ENCODE measurements at regions not wholly inside any gene's neighbourhood (a gene's known extent, or its start where the extent isn't known, plus 50 kb on each side); places are given as distances from the start of the nearest gene placed in this dataset.
A peak's percentile ranks its signal among the peaks of the same experiment; 100 is the strongest.

DNA sequence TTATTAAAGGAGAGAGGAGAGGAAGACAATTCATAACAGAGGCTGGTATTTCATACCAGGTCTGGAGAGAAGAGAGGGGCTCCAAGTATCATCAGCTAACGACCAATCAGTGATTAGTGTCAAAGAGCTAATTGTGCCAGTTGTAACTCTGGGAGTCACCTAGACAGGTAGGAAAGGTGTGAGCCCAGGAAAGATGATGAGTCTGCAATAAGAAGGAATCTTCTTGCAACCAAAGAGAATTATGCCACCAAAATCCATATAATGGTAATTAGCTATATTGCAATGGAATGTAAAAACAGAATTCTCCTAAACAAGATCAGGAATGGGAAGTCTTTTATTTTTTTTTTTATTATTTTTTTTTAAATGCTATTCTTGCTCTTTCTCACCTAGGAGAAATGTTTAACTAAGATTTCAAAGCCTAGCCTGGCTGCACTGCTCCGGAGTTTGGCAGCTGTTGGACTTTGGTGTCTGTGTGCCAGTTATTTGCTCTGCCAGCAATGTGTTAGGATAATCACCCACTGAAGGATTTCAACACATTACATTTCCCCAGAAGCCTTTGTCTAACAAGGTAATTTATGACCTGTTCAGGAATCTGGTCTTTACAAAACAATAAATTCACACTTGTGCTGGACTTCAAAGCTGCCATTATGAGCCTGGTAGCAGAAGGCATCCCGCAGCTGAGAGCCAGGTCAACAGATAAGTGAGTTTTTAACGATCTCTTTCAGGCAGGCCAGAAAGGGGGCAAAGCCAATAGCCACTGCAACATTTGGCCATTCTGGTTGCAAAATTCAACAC lies 89.4 kb downstream of the FOXB1 start:
- DNase-seq (ENCODE audit: low spot score): no peak

DNA sequence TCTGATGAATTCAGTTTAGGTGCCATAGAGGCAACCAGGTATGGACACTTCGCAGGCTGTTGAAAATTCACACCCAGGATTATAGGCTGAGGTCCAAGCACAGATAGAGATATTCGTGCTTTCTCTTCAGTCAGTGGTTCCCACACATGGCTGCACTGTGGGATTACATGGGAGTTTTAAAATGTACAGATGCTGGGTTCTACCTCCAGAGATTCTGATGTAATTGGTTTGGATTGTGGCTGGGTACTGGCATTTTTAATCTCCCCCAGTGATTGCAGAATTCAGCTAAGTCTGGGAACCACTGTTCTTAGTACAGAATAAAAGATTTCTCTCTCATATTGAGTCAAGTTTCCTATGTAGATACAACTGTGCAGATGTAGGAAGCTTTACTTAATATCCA lies 91.6 kb downstream of the FOXB1 start:
- no peak for DNase-seq (ENCODE audit: low spot score)

DNA sequence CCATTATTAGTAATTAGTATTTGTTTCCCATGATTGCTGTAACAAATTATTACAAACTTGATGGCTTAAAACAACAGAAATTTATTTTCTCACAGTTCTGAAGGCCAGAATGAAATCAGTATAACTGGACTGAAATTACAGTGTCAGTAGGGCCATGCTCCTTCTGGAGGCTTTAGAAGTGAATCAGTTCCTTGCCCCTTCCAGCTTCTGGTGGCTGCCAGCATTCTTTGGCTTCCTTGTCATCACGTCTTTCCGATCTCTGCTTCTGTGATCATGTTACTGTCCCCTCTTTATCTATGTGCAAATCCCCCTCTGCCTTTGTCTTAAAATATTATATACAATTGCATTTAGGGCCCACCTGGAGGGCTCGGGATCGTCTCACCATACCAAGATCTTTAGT lies 92.0 kb downstream of the FOXB1 start:
- no peak for DNase-seq (ENCODE audit: low spot score)

DNA sequence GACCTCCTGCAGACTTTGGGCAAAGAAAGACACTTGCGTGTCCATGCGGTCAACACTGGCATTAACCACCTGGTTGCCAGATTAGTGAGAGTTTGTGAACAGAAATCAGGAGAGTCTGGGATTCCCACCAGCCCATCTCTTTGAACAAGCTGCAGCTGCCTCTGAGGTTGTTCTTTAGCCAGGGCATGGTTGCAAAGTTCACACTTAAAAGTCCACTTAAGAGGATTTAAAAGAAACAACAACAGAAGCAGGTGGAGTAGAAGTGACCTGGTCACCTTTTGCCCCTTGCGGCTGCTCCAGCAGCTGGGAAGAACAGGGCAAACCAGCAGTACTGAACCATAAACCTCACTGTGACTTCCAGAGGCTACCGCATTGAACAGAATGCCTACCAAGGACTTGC lies 97.3 kb downstream of the FOXB1 start:
- no peak for DNase-seq (ENCODE audit: low spot score)

DNA sequence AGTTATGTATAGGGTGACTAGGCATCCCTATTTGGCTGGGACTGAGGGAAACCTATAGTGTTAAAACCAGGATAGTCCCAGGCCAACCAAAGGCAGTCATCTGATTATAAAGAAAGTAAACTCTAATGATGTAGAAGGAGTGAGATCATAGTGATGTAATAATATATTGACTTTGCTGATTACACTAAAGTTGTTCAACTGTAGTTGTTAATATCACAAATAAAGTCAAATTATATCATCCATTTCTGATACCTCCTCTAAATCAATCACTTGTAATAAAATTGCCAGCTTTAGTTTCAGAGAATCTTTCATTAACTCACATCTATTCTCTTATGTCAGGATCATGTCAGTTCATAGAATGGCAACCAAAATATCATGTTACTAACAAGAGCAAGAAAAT lies 98.6 kb downstream of the FOXB1 start:
- DNase-seq (ENCODE audit: low spot score): no peak

DNA sequence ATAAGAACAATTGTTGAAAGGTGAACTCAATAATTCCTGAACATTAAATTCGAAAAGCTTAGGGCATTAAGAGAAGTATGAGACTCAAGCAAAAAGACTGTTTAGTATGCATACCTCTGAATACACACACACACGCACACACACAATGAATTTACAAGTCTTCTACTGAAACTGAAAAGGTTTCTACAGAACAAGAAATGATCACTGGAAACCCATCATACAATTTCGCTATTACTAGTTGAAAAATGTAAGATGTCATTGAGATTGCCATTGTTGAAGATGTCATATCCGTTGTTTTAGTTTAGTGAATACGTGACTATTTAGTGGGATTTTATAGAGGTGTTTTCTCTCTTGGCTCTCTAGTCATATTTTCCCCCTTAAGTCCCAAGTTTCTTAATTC lies 106.8 kb downstream of the FOXB1 start:
- DNase-seq (ENCODE audit: low spot score): no peak

DNA sequence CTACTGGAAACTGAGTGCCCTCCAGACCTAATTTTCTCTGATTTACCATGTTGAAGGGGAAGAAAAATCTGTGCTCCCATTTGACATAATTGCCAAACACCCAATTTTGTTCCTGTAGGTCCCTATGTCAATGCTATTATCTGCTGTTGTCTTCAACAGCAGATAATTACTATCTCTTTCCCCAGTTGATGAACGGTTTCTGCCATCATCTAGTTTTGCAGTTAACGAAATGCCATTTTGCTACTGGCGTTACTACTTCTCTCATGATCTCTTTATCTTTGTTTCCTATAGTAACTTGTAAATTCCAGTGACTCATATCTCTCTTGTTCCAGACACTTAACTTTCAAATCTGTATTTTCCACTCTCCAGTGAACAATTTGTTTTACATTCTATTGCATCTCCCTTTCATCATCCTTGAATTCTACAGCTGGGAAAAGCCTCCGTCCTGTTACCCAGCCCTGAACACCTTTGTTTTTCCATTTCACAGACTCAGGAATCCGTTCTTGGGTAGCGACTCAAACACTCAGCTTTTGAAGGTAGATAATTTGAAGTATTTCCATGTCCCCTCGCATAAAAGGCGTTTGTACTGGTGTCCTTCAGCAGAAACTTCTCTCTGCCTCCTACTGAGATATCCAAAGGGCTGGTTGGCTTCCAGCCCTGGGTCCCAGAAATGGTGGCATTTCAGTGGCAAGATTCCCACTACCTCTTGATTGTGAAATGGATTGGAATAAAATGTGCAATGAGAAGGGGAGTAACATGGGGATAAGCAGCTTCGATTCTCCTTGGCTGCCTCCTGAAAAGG lies 111.7 kb downstream of the FOXB1 start:
- peak; percentile 35 for DNase-seq (ENCODE audit: low spot score)

DNA sequence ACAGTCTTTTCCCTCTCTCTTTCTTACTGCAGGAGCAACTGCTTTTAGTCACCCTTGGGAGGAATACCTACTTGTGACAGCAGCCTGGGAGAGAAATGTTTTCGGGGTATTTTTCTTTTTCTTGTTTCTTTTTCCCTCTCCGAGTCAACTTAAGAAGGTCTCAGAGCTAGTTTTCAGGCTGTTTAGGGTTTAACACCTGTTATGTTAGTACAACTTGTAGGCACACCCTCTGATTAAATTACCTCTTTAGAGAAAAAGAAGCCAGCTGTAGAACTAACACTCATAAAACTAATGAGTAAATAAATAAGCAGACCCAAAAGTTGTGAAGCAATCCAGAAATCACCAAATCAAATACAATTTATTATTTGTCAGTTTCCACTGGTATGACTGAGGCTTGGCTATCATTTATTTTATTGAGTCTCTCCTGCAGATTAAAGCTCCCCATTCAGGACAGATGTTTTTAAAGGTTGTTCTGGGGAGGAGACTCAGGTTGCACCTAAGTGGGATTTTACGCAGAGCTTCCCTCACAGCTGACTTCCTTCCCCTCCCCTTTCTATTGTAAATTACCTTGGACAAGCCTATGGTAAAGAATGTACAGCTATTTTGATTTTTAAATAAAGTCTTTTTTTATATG lies 112.5 kb downstream of the FOXB1 start:
- no peak for DNase-seq (ENCODE audit: low spot score)

DNA sequence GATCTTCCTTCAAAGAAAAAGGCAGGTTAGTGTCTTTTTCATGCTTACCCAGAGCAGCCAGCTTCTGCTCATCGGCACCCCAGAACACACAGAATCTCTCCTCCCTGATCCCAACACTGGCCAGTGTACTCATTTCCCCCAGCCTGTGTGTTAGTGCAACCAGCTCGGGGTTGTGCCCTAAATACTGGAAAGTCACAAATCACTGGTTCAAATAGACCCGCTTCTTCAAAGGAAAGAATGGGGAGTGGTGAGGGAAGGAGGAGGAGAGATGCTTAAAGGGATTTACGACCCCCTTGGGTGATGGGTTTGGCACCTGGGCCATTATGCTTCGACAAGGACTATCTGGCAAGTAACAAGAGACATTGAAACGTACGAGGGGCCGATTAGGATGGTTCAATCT lies 114.0 kb downstream of the FOXB1 start:
- DNase-seq (ENCODE audit: low spot score): no peak

DNA sequence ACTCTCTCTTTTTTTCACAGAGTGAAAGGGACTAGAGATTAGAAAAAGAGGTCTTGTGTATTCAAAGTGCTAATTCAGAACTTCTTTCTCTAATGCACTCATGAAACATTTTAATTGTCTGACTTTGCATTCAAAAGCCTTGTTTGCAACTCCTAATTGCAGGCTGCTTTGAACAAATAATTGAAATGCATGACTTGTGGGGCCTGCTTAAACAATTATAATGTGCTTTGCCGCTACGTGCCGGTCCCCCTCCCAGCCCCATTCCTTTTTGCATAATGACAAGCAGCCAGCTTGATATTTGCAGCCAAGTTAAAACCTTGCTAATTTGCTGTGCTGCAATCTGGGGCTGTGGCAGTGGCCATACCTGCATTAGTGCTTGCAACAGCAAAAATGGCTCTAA lies 114.5 kb downstream of the FOXB1 start:
- DNase-seq (ENCODE audit: low spot score): no peak

DNA sequence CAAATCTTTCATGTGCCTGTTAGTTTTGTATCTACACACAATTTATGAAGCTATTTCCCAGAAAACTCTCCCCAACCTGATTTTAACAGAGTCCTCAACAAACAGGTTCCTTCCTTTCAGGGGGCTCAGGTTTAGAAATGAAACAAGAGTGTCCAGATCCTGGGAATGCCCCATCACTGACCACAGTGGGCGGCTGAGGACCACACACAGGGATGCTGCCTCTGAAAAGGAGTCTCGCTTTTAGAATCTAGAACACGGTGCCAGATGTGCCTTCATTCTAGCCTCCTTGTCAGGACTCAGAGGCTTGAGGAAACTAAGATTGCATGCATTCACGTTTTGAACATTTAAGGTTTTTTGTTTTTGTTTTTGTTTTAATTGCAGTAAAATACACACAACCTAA lies 115.0 kb downstream of the FOXB1 start:
- DNase-seq (ENCODE audit: low spot score): no peak

DNA sequence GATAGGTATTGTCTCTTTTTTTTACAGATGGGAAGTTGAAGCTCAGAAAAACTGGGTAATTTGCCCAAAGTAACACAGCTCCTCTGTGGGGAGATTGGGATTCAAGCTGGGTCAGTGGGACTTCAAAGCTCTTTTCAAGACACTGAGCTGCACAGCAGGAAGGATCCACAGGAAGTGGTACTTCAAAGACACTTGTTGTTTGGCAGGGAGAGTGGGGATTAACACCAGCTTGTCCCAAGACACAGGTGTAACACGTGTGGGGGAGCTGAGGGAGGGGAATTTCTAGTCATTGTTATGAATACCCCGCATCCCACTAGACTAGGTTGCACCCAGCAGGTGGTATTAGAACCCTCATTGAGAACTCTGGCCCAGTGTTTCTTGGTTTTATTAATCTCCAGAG lies 116.0 kb downstream of the FOXB1 start:
- no peak for DNase-seq (ENCODE audit: low spot score)

DNA sequence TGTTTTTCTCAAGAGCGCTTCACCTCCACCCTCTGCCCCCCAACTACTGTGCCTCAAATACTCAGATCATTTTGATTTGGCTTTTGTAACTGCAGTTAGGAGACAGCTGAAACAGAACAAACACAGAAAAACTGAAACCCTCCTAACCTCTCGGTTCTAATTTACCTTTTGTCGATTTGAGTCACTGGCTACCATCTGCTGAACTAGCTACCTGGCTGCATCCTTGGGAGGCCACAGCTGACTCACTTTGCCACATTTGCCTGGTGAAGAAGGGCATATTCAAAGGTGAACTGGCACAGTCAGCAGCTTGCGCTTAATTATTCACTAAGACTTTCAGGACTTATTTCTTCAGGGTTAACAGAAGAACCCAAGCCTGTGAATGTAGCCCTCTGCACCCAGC lies 117.7 kb downstream of the FOXB1 start:
- no peak for DNase-seq (ENCODE audit: low spot score)

DNA sequence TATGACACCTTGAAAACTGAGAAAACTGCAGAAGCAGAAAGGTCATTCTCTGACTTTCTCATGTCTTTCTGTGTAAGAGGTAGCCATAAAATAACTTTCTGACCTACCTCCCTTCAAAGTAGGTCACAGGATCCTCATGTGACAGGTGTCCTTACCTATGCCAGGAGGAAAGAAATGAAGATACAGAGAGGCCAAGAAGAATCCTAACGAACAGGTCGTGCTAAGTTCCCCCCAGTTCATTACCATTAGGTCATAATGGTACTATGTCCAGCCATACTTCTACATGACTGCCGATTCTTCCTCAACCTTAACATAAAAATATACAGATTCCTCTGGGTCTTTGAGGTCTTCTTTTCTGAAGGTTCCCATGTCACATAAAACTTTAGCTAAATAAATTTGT lies 118.6 kb downstream of the FOXB1 start:
- no peak for DNase-seq (ENCODE audit: low spot score)

DNA sequence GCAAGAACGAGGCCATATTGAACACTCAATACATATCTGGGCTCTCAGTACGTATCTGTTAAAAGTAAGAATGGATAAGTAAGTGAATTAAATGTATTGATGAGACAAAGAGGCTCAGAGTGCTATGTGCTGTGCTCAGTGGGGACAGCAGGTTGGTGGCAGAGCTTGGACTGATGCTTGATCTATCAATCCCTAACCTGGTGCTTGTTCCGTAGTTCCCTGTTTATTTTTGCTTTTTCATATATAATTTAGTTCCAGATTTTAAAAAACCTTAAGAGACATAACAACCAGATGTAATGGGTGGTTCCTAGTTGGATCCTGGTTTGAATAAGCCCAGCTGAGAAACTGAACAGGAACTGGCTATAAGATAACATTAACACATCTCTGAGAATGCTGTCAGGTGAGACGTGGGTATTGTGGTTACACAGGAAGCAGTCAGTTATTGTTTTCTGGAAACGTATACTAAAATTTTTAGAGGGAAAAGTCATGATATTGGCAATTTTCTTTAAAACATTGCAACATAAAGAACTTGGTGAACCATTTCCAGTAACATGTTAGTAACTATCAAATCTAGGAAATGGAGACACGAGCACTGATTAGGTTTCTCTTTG lies 120.5 kb downstream of the FOXB1 start:
- DNase-seq (ENCODE audit: low spot score): no peak

DNA sequence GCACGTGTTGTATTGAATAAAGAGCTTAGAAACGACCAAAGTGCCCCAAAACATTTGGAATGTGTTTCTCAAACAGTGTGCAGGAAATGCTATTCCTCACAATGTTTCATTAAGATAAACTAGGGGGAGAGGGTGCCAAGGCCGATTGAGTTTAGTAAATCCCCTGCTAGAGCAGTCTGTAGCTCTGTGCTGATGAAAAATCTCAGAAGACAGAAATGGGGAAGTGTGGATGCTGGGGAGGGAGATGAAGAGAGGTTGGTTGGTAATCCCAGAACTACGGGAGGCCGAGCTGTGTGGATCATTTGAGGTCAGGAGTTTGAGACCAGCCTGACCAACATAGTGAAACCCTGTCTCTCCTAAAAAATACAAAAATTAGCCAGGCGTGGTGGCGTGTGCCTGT lies 121.2 kb downstream of the FOXB1 start:
- peak; percentile 2 for DNase-seq (ENCODE audit: low spot score)

DNA sequence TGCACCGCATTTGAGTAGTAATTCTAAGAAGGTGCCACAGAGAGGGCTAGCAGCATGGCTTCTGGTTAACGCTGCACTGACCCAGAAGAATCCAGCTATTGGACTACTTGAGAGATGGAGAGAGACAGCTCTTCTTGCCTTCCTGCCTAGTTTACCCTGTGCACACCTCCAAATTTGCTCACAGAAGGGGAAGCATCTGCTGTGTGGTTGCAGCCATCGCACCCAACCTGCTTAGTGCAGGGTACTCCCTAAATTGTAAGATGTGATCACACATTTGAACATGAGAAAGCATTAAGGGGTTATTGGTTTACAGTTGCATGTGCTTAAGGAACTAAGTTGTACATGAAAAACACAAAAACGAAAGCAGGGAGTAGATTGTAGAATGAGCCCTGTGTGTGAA lies 122.1 kb downstream of the FOXB1 start:
- DNase-seq (ENCODE audit: low spot score): no peak

DNA sequence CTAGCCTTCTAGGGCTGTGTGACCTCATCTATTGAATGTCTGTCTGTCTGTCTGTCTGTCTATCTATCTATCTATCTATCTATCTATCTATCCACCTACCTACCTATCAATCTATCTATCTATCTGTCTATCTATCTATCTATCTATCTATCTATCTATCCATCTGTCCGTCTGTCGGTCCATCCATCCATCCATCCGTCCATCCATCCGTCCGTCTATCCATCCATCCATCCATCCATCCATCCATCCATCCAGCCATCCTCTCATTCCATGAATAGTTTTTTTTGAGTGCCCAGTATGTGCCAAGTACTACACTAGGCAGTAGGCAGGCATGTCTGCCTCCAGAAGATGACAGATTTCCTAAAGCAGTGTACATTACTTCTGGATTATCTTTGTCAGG lies 122.5 kb downstream of the FOXB1 start:
- no peak for DNase-seq (ENCODE audit: low spot score)

DNA sequence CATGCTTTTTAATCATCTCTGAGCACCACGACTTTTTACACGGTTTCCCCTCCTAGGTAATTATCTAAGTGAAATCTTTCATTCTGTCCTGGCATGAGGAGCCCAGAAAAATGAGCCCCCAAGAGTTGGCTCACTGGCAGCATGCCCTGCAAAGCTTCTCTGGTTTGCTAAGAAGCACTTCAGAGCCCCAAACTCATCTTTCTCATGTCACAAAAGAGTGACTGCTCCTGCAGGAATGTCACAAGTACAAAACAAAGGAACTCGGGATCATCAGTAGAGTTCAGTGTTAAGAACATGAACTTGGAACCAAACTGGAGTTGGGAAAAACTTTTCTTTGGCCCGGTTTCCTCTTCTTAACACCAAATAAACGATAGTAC lies 123.9 kb downstream of the FOXB1 start:
- no peak for DNase-seq (ENCODE audit: low spot score)

DNA sequence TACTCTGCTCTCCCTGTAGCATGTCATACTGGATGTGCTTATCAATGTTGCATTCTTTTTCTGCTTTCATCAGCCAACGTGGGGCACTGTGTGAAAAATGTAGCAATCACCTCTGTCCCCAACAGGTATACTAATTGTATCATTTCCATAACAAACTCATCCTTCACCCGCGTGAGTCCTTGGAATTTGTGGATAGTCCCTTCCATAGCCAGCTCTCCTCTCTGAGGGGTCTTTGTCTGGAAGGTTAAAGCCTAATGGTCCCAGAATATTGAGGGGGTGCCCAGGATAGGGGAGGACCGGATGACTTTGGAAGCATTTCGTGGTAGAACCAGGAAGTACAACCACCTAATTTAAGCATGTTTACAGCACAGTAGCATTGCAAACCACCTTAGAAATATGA lies 124.6 kb downstream of the FOXB1 start:
- DNase-seq (ENCODE audit: low spot score): no peak

DNA sequence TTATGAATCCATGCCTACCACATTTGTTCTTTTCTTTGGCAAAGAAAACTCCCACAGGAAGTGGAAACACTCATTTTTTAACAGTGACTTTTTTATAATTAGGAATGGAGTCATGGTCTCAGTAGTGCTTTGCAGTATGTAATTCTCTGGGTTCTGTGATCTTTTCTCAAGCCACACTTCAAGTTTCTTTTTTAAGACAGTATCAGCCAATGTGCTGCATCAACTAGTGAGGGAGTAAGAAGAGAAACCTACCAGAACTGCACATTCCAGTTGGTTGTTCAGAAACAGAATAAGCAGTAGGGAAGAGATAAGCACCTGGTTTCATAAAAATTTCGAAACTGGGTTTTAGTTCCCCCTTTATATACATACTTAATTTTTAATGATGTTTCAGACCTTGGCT lies 126.3 kb downstream of the FOXB1 start:
- no peak for DNase-seq (ENCODE audit: low spot score)

DNA sequence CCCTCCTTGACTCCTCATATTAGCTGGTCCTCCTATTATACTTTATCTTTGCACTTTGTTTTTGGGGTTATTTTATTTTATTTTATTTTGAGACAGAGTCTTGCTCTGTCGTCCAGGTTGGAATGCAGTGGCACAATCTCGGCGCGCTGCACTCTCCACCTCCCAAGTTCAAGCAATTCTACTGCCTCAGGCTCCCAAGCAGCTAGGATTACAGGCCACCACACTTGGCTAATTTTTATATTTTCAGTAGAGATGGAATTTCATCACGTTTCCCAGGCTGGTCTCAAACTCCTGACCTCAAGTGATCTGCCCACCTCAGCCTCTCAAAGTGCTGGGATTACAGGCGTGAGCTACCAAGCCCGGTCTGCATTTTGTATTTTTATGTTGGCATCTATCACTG lies 126.7 kb downstream of the FOXB1 start:
- DNase-seq (ENCODE audit: low spot score): no peak

All from umbilical cord (tissue), 1 donor.